ENCODE measurements at regions not wholly inside any gene's neighbourhood (a gene's known extent, or its start where the extent isn't known, plus 50 kb on each side); places are given as distances from the start of the nearest gene placed in this dataset.

GRCh38 chr11:15775797-15776196, 580.5 kb downstream of the SOX6 start:
- no peak overlapping the region for H3K4me3 ChIP-seq (replicated peaks in 1 of 2; ENCODE audit: low read depth in 1 of 2, low read length in 2 of 2)
- H3K9ac ChIP-seq (ENCODE audit: low read length) = no peak overlapping the region
- POLR2A ChIA-PET = no interaction called here
- H3K9me3 ChIP-seq (ENCODE audit: control insufficient read depth in 1 of 2, insufficient read depth in 1 of 2, low read depth in 1 of 2, low read length in 2 of 2) = no peaks in the 10 kb centered on the region
- no TSS peak for BruUV-seq (replicated peaks)
- TF ChIP-seq ZFX (IDR thresholded peaks at IDR 0.05) (no peak), SIN3A (IDR thresholded peaks at IDR 0.05; ENCODE audit: low read depth) (no peak), MAX (IDR thresholded peaks at IDR 0.05) (no peak), EZH2phosphoT487 (IDR thresholded peaks at IDR 0.05; ENCODE audit: borderline replicate concordance) (no peak), CTCF (IDR thresholded peaks at IDR 0.05 in 2 of 3, conservative IDR thresholded peaks at IDR 0.05 in 1 of 3; ENCODE audit: borderline replicate concordance in 1 of 3, insufficient read depth in 1 of 3, low read depth in 2 of 3, low read length in 2 of 3) (no peak), POLR2AphosphoS5 (IDR thresholded peaks at IDR 0.05; ENCODE audit: low read depth, low read length) (no peak), YY1 (IDR thresholded peaks at IDR 0.05; ENCODE audit: extremely low read depth, insufficient replicate concordance, low read depth, low read length) (no peak), EGR1 (IDR thresholded peaks at IDR 0.05; ENCODE audit: low read depth) (no peak), TCF7L2 (IDR thresholded peaks at IDR 0.05; ENCODE audit: borderline replicate concordance, extremely low read depth, insufficient read depth, insufficient read length) (no peak), ATF3 (IDR thresholded peaks at IDR 0.05) (no peak), CEBPB (IDR thresholded peaks at IDR 0.05; ENCODE audit: low read depth) (no peak), JUND (IDR thresholded peaks at IDR 0.05) (no peak), SP1 (IDR thresholded peaks at IDR 0.05; ENCODE audit: low read depth) (no peak), FOSL1 (IDR thresholded peaks at IDR 0.05; ENCODE audit: low read depth) (no peak), SRF (IDR thresholded peaks at IDR 0.05; ENCODE audit: low read depth) (no peak), POLR2A (IDR thresholded peaks at IDR 0.05; ENCODE audit: borderline replicate concordance, extremely low read depth, insufficient read depth, insufficient read length) (no peak), ELF1 (IDR thresholded peaks at IDR 0.05; ENCODE audit: borderline replicate concordance, low read depth) (no peak)
- no peaks in the 10 kb centered on the region for H3K9me2 ChIP-seq (ENCODE audit: insufficient read depth)
- no peak overlapping the region for H3K4me2 ChIP-seq (ENCODE audit: low read length)
- H3K79me2 ChIP-seq (ENCODE audit: insufficient read depth, low read length) = no peaks in the 10 kb centered on the region
- H4K20me1 ChIP-seq (ENCODE audit: insufficient read depth) = no peaks in the 10 kb centered on the region
- H2AFZ ChIP-seq (ENCODE audit: low read depth, low read length, poor library complexity, severe bottlenecking) = no peak overlapping the region
- CTCF ChIA-PET = no interaction called here
- H3K36me3 ChIP-seq (ENCODE audit: control insufficient read depth in 1 of 2, insufficient read depth in 2 of 2, low read length in 2 of 2) = no peaks in the 10 kb centered on the region
- RAD21 ChIA-PET (ENCODE audit: low non-redundant PET in 1 of 2, low total read pairs in 2 of 2, uncharacterized antibody in 2 of 2, unreplicated experiment in 2 of 2) = no interaction called here
- no peak overlapping the region for H3K27ac ChIP-seq (ENCODE audit: low read depth, low read length)
- ATAC-seq (no peak), DNase-seq (ENCODE audit: low read depth, low spot score) (no peak)
- no peaks in the 10 kb centered on the region for H3K4me1 ChIP-seq (ENCODE audit: control insufficient read depth in 1 of 2, insufficient read depth in 2 of 2, low read length in 2 of 2)
- H3K27me3 ChIP-seq (ENCODE audit: insufficient read depth, low read length) = peaks cover 48% of the 10 kb centered on the region
- intact Hi-C loops (cut with micrococcal nuclease) = no loop called here

Data from HCT116 (cell line).